Head of caudate nucleus (tissue), 42 donors: ENCODE measurements at regions not wholly inside any gene's neighbourhood (a gene's known extent, or its start where the extent isn't known, plus 50 kb on each side); places are given as distances from the start of the nearest gene placed in this dataset.

Source experiments
- DNase-seq, 42 donors: peaks; one replicate each; pipeline versions ENCODE4 v3.0.0 to v3.0.0-alpha.2; 2020 to 2021; ENCODE audit warnings: mixed read lengths in 7 of 42
- intact Hi-C: fragments of 100-400 bp; cut with DNase I; formaldehyde crosslinking; loops from one replicate; pipeline ENCODE4 v1.15.0; 2022

GRCh38 chr1:177849579-177850290 lies 120.1 kb downstream of the SEC16B start:
- DNase-seq, result no peak
- intact Hi-C loops, result no loop called here

- no peak for DNase-seq
- intact Hi-C loops, result no loop called here
Measured at GRCh38 chr1:177849130-177849529, 120.7 kb downstream of the SEC16B start.

GRCh38 chr1:177848577-177848976 lies 121.3 kb downstream of the SEC16B start:
- no peak for DNase-seq

GRCh38 chr1:177847843-177848242 lies 122.0 kb downstream of the SEC16B start:
- no peak for DNase-seq
- intact Hi-C loops, result no loop called here

More at GRCh38 chr1:177848577-177848976, 121.3 kb downstream of the SEC16B start:
- intact Hi-C loops, result no loop called here

GRCh38 chr1:177838907-177839485 lies 130.9 kb downstream of the SEC16B start:
- intact Hi-C loops, result no loop called here
- DNase-seq, result no peak

GRCh38 chr1:177833631-177834030 lies 136.2 kb downstream of the SEC16B start:
- peak in 4 of 42 donors; percentile 26 to 52 (median 42) for DNase-seq
- intact Hi-C loops, result no loop called here

GRCh38 chr1:177830531-177831135 lies 139.2 kb downstream of the SEC16B start:
- DNase-seq, result peak in 2 of 42 donors; percentile 49 to 56
- intact Hi-C loops, result no loop called here

- DNase-seq, result no peak
- intact Hi-C loops, result no loop called here
Measured at GRCh38 chr1:177825276-177825901, 144.5 kb downstream of the SEC16B start.

GRCh38 chr1:177824508-177824982 lies 145.3 kb downstream of the SEC16B start:
- DNase-seq, result peak in 1 of 42 donors; percentile 26
- intact Hi-C loops, result no loop called here

GRCh38 chr1:177820213-177820612 lies 149.6 kb downstream of the SEC16B start:
- intact Hi-C loops, result no loop called here
- DNase-seq, result no peak

GRCh38 chr1:177817937-177818875 lies 151.7 kb downstream of the SEC16B start:
- DNase-seq, result no peak
- intact Hi-C loops, result no loop called here

GRCh38 chr1:177812650-177813049 lies 157.2 kb downstream of the SEC16B start:
- intact Hi-C loops, result no loop called here
- DNase-seq, result no peak

- peak in 10 of 42 donors; percentile 11 to 56 (median 43) for DNase-seq
- intact Hi-C loops, result no loop called here
Measured at GRCh38 chr1:177812144-177812543, 157.7 kb downstream of the SEC16B start.

GRCh38 chr1:177811429-177811828 lies 158.4 kb downstream of the SEC16B start:
- DNase-seq, result no peak
- intact Hi-C loops, result no loop called here

GRCh38 chr1:177809819-177810218 lies 160.0 kb downstream of the SEC16B start:
- no peak for DNase-seq
- intact Hi-C loops, result no loop called here

GRCh38 chr1:177802304-177802703 lies 167.6 kb downstream of the SEC16B start:
- intact Hi-C loops, result no loop called here
- DNase-seq, result no peak

GRCh38 chr1:177801790-177802189 lies 168.1 kb downstream of the SEC16B start:
- DNase-seq, result no peak
- intact Hi-C loops, result no loop called here

- no peak for DNase-seq
- intact Hi-C loops, result no loop called here
Measured at GRCh38 chr1:177800400-177801088, 169.3 kb downstream of the SEC16B start.
